Activated naive CD4-positive, alpha-beta T cell treated with anti-CD3 and anti-CD28 coated beads, Interleukin-2, amount 50 U/mL, for 72 hours (primary cell): ENCODE measurements at regions not wholly inside any gene's neighbourhood (a gene's known extent, or its start where the extent isn't known, plus 50 kb on each side); places are given as distances from the start of the nearest gene placed in this dataset.
A peak's percentile ranks its signal among the peaks of the same experiment; 100 is the strongest.
"Not testable (repeated sequence)": the region's sequence is repeated elsewhere in the genome, so short reads cannot be mapped to it uniquely, and the experiment has no call there.

ENCODE experiments used
- ATAC-seq, 2 donors: fragments of 150-1000 bp; cut with Tn5 transposase; 2 replicates each; pipeline ENCODE4 v1.10.0; 2021; ENCODE audit warnings: mild to moderate bottlenecking in 2 of 2, moderate library complexity in 2 of 2
- DNase-seq, 2 donors: peaks; one replicate each; pipeline ENCODE4 v3.0.0; 2021 to 2022; ENCODE audit warnings: low spot score in 2 of 2
- H3K27ac Mint-ChIP-seq, 2 donors: one replicate each; pipeline ENCODE4 v1.8.0; 2022; ENCODE audit warnings: mild to moderate bottlenecking in 2 of 2, mixed read lengths in 2 of 2
- H3K36me3 Mint-ChIP-seq, 2 donors: one replicate each; pipeline ENCODE4 v1.8.0; 2022; ENCODE audit warnings: mixed read lengths in 2 of 2
- H3K9me3 Mint-ChIP-seq, 2 donors: one replicate each; pipeline ENCODE4 v1.8.0; 2022; ENCODE audit warnings: mixed read lengths in 2 of 2

DNA sequence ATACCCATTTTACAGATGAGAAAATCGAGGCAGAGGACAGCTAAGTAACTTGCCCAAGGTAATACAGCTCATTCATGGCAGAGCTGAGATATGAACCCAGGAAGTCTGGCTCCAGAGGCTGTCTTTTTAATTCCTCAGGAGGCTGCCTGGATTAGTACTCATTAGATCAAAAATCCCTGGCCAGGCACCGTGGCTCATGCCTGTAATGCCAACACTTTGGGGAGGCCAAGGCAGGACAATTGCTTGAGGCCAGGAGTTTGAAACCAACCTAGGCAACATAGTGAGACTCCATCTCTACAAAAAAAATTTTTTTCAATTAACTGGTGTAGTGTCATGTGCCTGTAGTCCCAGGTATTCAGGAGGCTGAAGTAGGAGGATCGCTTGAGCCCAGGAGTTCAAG lies 291.4 kb downstream of the GOLGA6L6 start:
- H3K36me3 Mint-ChIP-seq, H3K9me3 Mint-ChIP-seq, H3K27ac Mint-ChIP-seq, DNase-seq, ATAC-seq: not testable (repeated sequence)

- ATAC-seq, result peak in 1 of 2 donors; percentile 12
- not testable (repeated sequence) for H3K9me3 Mint-ChIP-seq, DNase-seq, H3K36me3 Mint-ChIP-seq
- H3K27ac Mint-ChIP-seq, result peak overlapping the region; percentile 1 to 65
Observed at GRCh38 chr15:20249677-20249970, 292.0 kb downstream of the GOLGA6L6 start.

DNA sequence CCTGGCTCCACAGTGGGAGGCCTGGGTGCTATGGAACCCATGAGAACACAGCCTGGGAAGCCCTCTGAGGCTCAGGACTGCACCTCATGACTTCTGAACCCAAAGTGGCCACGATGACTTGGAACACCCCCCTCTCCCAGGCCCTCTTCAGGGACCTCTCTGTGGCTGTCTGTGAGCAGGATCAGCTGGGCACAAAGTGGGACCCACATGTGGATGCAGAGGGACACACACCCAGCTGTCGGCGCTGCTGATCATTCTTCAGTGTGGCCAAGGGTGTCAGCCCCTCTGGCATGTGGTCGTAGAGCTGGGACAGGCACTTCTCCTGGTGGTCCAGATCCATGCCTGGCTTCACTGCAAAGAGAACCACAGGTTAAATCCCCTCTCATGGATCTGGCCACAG lies 293.2 kb downstream of the GOLGA6L6 start:
- ATAC-seq, H3K36me3 Mint-ChIP-seq, H3K27ac Mint-ChIP-seq, DNase-seq, H3K9me3 Mint-ChIP-seq: not testable (repeated sequence)

- H3K9me3 Mint-ChIP-seq, H3K27ac Mint-ChIP-seq, H3K36me3 Mint-ChIP-seq, ATAC-seq, DNase-seq: not testable (repeated sequence)
Observed at GRCh38 chr15:20247137-20247536, 294.5 kb downstream of the GOLGA6L6 start.

GRCh38 chr15:20246624-20247023 lies 295.0 kb downstream of the GOLGA6L6 start:
- H3K9me3 Mint-ChIP-seq, H3K27ac Mint-ChIP-seq: not testable (repeated sequence)

DNA sequence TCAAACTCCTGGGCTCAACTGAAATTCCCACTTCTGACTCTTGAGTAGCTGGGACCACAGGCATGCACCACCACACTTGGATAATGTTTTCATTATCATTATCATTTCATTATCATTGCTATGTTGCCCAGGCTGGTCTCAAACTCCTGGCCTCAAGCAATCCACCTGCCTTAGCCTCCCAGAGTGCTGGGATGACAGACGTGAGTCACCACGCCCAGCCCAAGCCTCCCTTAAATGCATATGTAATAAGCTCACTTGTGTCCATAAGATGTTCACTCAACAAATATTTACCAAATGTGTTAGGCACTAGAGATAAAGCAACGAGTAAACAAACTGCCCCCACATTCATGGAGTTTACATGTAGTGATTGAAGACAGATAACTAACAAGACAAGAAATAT lies 295.7 kb downstream of the GOLGA6L6 start:
- not testable (repeated sequence) for ATAC-seq, H3K9me3 Mint-ChIP-seq, H3K36me3 Mint-ChIP-seq, DNase-seq, H3K27ac Mint-ChIP-seq

More at GRCh38 chr15:20246624-20247023, 295.0 kb downstream of the GOLGA6L6 start:
- H3K36me3 Mint-ChIP-seq, ATAC-seq, DNase-seq: not testable (repeated sequence)

DNA sequence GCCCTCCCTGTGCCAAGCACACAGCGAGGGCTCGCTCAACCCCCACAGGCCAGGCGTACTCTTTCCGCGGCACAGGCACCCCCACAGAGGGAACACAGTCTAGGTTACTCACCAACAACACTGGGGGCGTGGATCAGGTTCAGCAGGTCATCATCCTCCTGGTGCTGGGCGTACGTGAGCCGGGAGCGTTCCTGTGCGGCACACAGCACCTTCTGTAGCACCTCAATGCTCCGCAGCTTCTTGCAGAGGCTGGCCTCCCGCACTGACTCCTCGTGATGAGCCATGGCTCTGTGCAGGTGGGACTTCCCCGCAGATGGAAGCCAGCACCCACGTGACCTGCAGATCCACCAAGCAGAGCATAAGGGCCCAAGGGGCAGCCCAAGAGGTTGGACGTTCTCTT lies 296.8 kb downstream of the GOLGA6L6 start:
- not testable (repeated sequence) for H3K27ac Mint-ChIP-seq, DNase-seq, H3K9me3 Mint-ChIP-seq, ATAC-seq, H3K36me3 Mint-ChIP-seq

DNA sequence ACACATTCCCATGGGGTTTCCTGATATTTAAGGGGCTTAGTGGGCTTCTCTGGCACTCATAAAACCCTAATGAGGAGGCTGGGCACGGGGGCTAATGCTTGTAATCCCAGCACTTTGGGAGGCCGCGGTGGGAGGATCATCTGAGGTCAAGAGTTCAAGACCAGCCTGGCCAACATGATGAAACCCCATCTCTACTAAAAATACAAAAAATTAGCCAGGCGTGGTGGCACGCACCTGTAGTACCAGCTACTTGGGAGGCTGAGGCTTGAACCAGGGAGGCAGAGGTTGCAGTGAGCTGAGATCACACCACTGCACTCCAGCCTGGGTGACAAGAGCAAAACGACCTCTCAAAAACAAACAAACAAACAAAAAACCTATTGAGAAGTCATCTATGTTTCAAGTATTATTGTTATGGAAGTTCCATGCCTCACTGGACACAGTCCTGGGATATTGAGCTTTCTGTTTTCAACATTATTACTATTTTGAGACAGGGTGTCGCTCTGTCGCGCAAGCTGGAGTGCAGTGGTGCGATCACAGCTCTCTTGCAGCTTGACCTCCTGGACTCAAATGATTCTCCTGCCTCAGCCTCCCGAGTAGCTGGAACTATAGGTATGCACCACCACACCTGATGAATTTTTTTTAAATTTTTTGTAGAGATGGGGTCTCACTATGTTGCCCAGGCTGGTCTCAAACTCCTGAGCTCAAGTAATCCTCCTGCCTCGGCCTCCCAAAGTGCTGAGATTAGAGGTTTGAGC lies 297.9 kb downstream of the GOLGA6L6 start:
- H3K36me3 Mint-ChIP-seq, H3K9me3 Mint-ChIP-seq, DNase-seq, H3K27ac Mint-ChIP-seq, ATAC-seq: not testable (repeated sequence)

DNA sequence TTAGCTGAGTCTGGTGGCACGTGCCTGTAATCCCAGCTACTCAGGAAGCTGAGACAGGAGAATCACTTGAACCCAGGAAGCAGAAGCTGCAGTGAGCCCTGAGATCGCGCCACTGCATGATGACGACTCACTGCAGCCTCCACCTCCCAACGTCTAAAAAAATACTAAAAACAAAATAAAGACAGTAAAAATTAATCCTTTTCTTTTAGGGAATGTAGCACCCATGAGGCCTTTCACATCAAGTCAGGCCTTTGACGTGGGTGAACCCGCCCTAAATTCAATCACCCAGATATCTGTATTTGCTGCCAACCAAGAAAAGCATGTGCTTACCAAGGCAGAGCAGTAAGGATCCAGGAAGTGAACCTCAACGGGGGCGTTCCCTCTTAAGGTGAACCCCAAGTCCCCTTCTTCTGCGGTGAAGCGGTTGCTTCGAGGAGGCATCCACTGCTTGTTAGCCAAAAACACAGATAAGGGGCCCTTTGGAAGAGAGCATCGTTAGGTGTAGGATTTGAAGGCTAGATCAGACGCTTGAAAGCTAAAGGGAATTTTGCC lies 301.2 kb downstream of the GOLGA6L6 start:
- not testable (repeated sequence) for ATAC-seq, H3K27ac Mint-ChIP-seq, H3K9me3 Mint-ChIP-seq, H3K36me3 Mint-ChIP-seq, DNase-seq

- H3K36me3 Mint-ChIP-seq, ATAC-seq, H3K27ac Mint-ChIP-seq, H3K9me3 Mint-ChIP-seq, DNase-seq: not testable (repeated sequence)
Observed at GRCh38 chr15:20239186-20239585, 302.4 kb downstream of the GOLGA6L6 start.

DNA sequence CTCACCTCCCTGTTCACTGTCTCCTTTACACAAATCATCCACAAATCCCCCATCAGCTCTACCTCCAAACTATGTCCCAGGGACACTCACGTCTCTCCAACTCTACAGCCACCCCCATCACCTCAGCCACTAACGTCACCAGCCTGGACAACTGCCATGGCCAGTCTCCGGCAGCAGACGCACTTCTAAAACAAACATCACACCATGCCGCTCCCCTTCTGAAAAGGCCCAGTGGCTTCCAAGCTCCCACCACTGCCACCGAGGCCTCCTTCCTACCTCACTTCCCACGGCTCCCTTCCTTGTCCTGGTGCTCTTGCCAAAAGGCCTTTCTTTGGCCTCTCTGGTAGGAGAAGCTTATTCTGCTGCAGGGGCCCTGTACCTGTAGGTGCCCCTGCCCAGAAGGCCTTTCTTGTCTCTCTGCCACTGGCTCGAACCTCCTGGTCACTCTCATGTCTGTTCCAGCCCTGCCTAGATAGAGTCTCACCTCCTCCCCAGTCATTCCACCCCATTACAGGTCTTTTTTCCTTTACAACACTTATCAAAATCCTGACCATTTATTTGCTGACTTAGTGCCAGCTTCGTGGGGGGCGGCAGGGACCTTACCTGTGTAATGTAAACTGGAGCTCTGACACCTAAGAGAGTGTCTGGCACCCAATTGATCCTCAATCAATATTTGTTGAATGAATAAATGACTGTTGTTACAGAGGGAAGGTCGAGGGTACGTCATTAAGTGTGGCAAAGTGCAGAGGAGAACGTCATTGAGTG lies 304.2 kb downstream of the GOLGA6L6 start:
- not testable (repeated sequence) for H3K27ac Mint-ChIP-seq, H3K36me3 Mint-ChIP-seq, H3K9me3 Mint-ChIP-seq, DNase-seq, ATAC-seq

DNA sequence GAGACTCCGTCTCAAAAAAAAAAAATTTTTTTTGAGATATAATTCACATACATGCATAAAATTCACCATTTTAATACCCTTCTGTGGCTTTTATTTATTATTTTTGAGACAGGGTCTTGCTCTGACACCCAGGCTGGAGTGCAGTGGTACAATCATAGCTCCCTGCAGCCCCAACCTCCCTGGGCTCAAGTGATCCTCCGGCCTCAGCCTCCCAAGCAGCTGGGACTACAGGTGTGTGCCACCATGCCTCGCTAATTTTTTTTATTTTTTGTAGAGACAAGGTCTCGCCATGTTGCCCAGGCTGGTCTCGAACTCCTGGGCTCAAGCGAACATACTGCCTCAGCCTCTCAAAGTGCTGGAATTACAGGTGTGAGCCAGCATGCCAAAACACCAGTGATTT lies 305.9 kb downstream of the GOLGA6L6 start:
- H3K9me3 Mint-ChIP-seq, ATAC-seq, H3K36me3 Mint-ChIP-seq, H3K27ac Mint-ChIP-seq, DNase-seq: not testable (repeated sequence)

DNA sequence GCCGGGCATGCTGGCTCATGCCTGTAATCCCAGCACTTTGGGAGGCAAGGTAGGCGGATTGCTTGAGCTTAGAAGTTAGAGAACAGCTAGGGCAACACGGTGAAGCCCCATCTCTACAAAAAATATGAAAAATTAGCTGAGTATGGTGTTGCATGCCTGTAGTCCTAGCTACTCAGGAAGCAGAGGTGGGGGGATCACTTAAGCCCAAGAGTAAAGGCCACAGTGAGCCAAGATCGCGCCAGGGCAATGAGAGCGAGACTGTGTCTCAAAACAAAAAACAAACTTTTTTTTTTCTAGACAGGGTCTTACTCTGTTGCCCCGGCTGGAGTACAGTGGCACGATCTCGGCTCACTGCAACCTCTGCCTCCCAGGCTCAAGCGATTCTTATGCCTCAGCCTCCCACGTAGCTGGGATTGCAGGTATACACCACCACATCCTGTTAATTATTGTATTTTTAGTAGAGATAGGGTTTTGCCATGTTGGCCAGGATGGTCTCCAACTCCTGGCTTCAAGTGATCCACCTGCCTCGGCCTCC lies 307.5 kb downstream of the GOLGA6L6 start:
- ATAC-seq, H3K9me3 Mint-ChIP-seq, H3K36me3 Mint-ChIP-seq, DNase-seq, H3K27ac Mint-ChIP-seq: not testable (repeated sequence)

GRCh38 chr15:20232457-20232856 lies 309.1 kb downstream of the GOLGA6L6 start:
- DNase-seq, ATAC-seq, H3K36me3 Mint-ChIP-seq, H3K9me3 Mint-ChIP-seq, H3K27ac Mint-ChIP-seq: not testable (repeated sequence)

DNA sequence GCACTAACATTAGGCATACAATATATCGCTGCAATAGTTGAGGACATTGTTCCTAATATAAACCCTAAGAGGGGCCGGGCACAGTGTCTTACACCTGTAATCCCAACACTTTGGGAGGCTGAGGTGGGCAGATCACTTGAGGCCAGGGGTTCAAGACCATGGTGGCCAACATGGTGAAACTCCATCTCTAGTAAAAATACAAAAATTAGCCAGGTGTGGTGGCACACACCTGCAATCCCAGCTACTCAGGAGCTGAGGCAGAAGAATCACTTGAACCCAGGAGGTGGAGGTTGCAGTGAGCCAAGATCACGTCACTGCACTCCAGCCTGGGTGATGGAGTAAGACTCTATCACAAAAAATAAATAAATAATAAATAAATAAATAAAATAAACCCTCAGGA lies 310.9 kb downstream of the GOLGA6L6 start:
- not testable (repeated sequence) for DNase-seq, H3K27ac Mint-ChIP-seq, H3K36me3 Mint-ChIP-seq, H3K9me3 Mint-ChIP-seq, ATAC-seq

GRCh38 chr15:20228791-20229190 lies 312.8 kb downstream of the GOLGA6L6 start:
- not testable (repeated sequence) for H3K9me3 Mint-ChIP-seq, ATAC-seq, H3K36me3 Mint-ChIP-seq, H3K27ac Mint-ChIP-seq, DNase-seq

DNA sequence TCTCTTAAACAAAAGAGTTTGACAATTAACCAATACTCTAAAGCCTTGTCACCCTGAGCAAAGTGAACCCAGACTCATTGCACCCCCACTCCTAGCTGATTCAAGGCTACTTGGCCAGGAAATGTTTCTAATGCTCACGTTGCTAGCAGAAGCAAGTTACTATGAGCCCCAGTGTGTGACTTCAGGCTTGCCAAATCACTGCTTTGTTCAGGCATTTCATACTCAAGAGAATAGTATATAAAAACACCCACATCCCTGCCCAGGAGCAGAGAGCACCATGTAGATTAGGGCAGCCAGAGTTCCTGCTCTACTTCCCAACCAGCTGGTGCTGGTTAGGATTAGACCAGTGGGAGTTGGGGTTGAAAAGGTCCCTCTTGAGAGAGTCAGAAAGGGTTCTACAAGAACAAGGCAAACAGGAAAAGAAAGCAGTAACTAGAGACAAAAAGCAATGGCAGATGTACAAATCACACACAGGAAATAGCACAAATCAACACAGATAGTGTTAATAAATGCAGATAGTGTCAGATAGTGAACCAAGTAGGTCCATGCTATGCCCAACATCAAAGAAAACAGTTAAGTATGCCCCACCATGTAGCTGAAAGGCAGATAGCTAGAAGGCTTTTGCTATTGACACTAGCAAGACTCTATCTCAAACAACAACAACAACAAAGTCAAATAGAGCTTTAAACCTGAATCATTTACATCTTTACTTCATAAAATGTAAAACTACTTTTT lies 314.3 kb downstream of the GOLGA6L6 start:
- H3K9me3 Mint-ChIP-seq, H3K36me3 Mint-ChIP-seq, DNase-seq, H3K27ac Mint-ChIP-seq, ATAC-seq: not testable (repeated sequence)
